ENCODE measurements at regions not wholly inside any gene's neighbourhood (a gene's known extent, or its start where the extent isn't known, plus 50 kb on each side); places are given as distances from the start of the nearest gene placed in this dataset.

DNA sequence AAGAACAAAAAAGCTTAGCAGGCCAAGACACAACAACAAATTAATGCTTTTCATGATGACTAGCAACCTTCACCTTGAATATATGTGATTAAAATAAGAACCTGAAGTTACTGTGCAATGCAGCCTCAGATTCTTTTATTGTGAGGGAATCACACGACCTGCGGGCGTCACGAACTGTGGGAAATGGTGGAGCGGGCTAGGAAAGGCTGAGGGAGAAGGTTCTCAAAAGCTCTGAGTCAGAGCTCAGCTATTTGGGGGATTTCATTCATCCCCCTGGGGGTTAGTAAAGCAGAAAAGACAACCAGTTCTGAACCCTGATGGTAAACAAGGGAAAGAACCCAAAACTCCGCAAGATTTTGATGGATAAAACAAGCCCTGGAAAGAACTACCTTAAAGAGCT is 89.3 kb upstream of the NCKAP5 start (continued):
- TF ChIP-seq, protein P1, sequence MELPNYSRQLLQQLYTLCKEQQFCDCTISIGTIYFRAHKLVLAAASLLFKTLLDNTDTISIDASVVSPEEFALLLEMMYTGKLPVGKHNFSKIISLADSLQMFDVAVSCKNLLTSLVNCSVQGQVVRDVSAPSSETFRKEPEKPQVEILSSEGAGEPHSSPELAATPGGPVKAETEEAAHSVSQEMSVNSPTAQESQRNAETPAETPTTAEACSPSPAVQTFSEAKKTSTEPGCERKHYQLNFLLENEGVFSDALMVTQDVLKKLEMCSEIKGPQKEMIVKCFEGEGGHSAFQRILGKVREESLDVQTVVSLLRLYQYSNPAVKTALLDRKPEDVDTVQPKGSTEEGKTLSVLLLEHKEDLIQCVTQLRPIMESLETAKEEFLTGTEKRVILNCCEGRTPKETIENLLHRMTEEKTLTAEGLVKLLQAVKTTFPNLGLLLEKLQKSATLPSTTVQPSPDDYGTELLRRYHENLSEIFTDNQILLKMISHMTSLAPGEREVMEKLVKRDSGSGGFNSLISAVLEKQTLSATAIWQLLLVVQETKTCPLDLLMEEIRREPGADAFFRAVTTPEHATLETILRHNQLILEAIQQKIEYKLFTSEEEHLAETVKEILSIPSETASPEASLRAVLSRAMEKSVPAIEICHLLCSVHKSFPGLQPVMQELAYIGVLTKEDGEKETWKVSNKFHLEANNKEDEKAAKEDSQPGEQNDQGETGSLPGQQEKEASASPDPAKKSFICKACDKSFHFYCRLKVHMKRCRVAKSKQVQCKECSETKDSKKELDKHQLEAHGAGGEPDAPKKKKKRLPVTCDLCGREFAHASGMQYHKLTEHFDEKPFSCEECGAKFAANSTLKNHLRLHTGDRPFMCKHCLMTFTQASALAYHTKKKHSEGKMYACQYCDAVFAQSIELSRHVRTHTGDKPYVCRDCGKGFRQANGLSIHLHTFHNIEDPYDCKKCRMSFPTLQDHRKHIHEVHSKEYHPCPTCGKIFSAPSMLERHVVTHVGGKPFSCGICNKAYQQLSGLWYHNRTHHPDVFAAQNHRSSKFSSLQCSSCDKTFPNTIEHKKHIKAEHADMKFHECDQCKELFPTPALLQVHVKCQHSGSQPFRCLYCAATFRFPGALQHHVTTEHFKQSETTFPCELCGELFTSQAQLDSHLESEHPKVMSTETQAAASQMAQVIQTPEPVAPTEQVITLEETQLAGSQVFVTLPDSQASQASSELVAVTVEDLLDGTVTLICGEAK (IDR thresholded peaks at IDR 0.05; ENCODE audit: borderline replicate concordance): no peak
- TF ChIP-seq GABPA (IDR thresholded peaks at IDR 0.05; ENCODE audit: low read depth): no peak
- TF ChIP-seq NFYB (IDR thresholded peaks at IDR 0.05; ENCODE audit: insufficient read depth, low read depth, low read length): no peak
- TF ChIP-seq, protein P2, sequence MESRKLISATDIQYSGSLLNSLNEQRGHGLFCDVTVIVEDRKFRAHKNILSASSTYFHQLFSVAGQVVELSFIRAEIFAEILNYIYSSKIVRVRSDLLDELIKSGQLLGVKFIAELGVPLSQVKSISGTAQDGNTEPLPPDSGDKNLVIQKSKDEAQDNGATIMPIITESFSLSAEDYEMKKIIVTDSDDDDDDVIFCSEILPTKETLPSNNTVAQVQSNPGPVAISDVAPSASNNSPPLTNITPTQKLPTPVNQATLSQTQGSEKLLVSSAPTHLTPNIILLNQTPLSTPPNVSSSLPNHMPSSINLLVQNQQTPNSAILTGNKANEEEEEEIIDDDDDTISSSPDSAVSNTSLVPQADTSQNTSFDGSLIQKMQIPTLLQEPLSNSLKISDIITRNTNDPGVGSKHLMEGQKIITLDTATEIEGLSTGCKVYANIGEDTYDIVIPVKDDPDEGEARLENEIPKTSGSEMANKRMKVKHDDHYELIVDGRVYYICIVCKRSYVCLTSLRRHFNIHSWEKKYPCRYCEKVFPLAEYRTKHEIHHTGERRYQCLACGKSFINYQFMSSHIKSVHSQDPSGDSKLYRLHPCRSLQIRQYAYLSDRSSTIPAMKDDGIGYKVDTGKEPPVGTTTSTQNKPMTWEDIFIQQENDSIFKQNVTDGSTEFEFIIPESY (IDR thresholded peaks at IDR 0.05): no peak
- TF ChIP-seq CHD1 (IDR thresholded peaks at IDR 0.05; ENCODE audit: low read depth, low read length): no peak
- no peak for TF ChIP-seq EZH2 (IDR thresholded peaks at IDR 0.05; ENCODE audit: borderline replicate concordance, control insufficient read depth, low read depth, low read length)
- TF ChIP-seq JUND (IDR thresholded peaks at IDR 0.05; ENCODE audit: low read depth, low read length): no peak

Data from GM12878 (cell line).